ENCODE measurements at regions not wholly inside any gene's neighbourhood (a gene's known extent, or its start where the extent isn't known, plus 50 kb on each side); places are given as distances from the start of the nearest gene placed in this dataset.

DNA sequence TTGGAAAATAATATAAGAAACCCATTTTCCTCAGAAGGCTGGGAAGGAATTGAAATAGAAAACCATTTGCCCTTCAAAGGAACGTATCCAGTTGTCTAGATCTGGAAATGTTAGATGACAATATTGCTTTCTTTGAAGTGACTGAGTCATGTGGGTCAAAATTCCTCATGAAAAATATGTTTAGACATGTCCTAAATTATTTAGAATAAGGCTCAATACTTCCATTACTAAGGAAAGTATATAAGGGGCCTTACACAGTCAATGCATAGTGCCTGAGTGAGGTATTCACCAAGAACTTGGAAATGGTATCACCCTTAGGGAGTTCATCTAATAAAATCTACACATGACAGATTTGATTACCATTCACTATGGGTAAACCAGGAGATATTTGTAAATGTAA, 619.8 kb upstream of the KCNMB2 start:
- DNase-seq (ENCODE audit: low spot score), result no peak
- no peaks in the 10 kb centered on the region for H3K36me3 Mint-ChIP-seq

DNA sequence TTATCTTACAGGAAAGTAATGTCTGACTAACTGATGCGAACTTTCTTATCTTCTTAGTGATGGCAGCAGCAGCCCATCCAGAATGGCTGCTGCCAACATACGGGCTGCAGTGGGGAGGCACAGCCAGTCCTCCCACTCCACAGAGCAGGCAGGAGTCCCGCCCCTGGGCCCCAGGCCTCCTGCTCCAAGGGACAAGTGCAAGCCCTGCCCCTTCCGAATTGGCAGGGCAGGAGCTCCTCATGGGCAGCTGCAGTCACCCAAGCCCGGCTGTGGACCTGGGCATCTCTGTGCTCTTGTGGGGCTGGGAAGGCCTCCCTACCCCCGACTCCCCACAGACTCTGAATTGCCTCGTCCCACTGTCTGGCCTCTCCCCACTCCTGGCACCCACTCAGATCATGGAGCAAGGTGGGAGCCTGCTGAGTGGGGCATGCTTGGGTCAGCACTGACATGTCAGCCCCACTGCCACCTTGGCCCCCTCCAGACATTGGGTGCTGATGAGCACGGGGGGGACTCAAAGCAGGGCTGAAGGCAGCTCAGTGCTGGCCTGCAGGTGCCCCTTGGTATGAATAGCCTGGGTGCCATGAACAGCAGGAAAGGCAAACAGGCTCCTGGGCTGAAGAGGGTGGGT, 618.9 kb upstream of the KCNMB2 start:
- H3K27me3 Mint-ChIP-seq (ENCODE audit: low read depth), result no peaks in the 10 kb centered on the region
- no peak overlapping the region for H3K27ac Mint-ChIP-seq
- ChIA-PET CTCF (no interaction called here), POLR2A (no interaction called here)
- H3K4me1 Mint-ChIP-seq, result peaks cover 10% of the 10 kb centered on the region
- no peak for ATAC-seq
- H3K4me3 Mint-ChIP-seq, result no peak overlapping the region
- H3K9me3 Mint-ChIP-seq, result peaks cover 19% of the 10 kb centered on the region
- H3K36me3 Mint-ChIP-seq, result no peaks in the 10 kb centered on the region
- DNase-seq (ENCODE audit: low spot score), result no peak
- TF ChIP-seq EMX1 (CRISPR knock-in tag; IDR thresholded peaks at IDR 0.05) (no peak), FOXK1 (CRISPR knock-in tag; IDR thresholded peaks at IDR 0.05) (no peak), ZNF138 (CRISPR knock-in tag; conservative IDR thresholded peaks at IDR 0.05) (no peak), SMAD4 (CRISPR knock-in tag; IDR thresholded peaks at IDR 0.05) (no peak), ZNF423 (CRISPR knock-in tag; IDR thresholded peaks at IDR 0.05) (no peak), TEAD4 (CRISPR knock-in tag; IDR thresholded peaks at IDR 0.05) (no peak), SOX15 (CRISPR knock-in tag; IDR thresholded peaks at IDR 0.05) (no peak)
- TF ChIP-seq, protein P1, sequence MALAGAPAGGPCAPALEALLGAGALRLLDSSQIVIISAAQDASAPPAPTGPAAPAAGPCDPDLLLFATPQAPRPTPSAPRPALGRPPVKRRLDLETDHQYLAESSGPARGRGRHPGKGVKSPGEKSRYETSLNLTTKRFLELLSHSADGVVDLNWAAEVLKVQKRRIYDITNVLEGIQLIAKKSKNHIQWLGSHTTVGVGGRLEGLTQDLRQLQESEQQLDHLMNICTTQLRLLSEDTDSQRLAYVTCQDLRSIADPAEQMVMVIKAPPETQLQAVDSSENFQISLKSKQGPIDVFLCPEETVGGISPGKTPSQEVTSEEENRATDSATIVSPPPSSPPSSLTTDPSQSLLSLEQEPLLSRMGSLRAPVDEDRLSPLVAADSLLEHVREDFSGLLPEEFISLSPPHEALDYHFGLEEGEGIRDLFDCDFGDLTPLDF (CRISPR knock-in tag; IDR thresholded peaks at IDR 0.05), result no peak
- TF ChIP-seq, protein P2, sequence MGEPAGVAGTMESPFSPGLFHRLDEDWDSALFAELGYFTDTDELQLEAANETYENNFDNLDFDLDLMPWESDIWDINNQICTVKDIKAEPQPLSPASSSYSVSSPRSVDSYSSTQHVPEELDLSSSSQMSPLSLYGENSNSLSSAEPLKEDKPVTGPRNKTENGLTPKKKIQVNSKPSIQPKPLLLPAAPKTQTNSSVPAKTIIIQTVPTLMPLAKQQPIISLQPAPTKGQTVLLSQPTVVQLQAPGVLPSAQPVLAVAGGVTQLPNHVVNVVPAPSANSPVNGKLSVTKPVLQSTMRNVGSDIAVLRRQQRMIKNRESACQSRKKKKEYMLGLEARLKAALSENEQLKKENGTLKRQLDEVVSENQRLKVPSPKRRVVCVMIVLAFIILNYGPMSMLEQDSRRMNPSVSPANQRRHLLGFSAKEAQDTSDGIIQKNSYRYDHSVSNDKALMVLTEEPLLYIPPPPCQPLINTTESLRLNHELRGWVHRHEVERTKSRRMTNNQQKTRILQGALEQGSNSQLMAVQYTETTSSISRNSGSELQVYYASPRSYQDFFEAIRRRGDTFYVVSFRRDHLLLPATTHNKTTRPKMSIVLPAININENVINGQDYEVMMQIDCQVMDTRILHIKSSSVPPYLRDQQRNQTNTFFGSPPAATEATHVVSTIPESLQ (CRISPR knock-in tag; IDR thresholded peaks at IDR 0.05), result no peak
- TF ChIP-seq, protein P3, sequence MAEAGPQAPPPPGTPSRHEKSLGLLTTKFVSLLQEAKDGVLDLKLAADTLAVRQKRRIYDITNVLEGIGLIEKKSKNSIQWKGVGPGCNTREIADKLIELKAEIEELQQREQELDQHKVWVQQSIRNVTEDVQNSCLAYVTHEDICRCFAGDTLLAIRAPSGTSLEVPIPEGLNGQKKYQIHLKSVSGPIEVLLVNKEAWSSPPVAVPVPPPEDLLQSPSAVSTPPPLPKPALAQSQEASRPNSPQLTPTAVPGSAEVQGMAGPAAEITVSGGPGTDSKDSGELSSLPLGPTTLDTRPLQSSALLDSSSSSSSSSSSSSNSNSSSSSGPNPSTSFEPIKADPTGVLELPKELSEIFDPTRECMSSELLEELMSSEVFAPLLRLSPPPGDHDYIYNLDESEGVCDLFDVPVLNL (CRISPR knock-in tag; IDR thresholded peaks at IDR 0.05; ENCODE audit: borderline replicate concordance, low read depth), result no peak
- TF ChIP-seq, protein P4, sequence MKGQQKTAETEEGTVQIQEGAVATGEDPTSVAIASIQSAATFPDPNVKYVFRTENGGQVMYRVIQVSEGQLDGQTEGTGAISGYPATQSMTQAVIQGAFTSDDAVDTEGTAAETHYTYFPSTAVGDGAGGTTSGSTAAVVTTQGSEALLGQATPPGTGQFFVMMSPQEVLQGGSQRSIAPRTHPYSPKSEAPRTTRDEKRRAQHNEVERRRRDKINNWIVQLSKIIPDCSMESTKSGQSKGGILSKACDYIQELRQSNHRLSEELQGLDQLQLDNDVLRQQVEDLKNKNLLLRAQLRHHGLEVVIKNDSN (CRISPR knock-in tag; IDR thresholded peaks at IDR 0.05), result no peak
- TF ChIP-seq, protein P5, sequence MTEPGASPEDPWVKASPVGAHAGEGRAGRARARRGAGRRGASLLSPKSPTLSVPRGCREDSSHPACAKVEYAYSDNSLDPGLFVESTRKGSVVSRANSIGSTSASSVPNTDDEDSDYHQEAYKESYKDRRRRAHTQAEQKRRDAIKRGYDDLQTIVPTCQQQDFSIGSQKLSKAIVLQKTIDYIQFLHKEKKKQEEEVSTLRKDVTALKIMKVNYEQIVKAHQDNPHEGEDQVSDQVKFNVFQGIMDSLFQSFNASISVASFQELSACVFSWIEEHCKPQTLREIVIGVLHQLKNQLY (CRISPR knock-in tag; IDR thresholded peaks at IDR 0.05), result no peak
- TF ChIP-seq, protein P6, sequence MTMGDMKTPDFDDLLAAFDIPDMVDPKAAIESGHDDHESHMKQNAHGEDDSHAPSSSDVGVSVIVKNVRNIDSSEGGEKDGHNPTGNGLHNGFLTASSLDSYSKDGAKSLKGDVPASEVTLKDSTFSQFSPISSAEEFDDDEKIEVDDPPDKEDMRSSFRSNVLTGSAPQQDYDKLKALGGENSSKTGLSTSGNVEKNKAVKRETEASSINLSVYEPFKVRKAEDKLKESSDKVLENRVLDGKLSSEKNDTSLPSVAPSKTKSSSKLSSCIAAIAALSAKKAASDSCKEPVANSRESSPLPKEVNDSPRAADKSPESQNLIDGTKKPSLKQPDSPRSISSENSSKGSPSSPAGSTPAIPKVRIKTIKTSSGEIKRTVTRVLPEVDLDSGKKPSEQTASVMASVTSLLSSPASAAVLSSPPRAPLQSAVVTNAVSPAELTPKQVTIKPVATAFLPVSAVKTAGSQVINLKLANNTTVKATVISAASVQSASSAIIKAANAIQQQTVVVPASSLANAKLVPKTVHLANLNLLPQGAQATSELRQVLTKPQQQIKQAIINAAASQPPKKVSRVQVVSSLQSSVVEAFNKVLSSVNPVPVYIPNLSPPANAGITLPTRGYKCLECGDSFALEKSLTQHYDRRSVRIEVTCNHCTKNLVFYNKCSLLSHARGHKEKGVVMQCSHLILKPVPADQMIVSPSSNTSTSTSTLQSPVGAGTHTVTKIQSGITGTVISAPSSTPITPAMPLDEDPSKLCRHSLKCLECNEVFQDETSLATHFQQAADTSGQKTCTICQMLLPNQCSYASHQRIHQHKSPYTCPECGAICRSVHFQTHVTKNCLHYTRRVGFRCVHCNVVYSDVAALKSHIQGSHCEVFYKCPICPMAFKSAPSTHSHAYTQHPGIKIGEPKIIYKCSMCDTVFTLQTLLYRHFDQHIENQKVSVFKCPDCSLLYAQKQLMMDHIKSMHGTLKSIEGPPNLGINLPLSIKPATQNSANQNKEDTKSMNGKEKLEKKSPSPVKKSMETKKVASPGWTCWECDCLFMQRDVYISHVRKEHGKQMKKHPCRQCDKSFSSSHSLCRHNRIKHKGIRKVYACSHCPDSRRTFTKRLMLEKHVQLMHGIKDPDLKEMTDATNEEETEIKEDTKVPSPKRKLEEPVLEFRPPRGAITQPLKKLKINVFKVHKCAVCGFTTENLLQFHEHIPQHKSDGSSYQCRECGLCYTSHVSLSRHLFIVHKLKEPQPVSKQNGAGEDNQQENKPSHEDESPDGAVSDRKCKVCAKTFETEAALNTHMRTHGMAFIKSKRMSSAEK (CRISPR knock-in tag; IDR thresholded peaks at IDR 0.05; ENCODE audit: borderline replicate concordance), result no peak

More for the DNA sequence above, 619.8 kb upstream of the KCNMB2 start:
- peaks cover 20% of the 10 kb centered on the region for H3K9me3 Mint-ChIP-seq
- TF ChIP-seq ZBTB21 (CRISPR knock-in tag; IDR thresholded peaks at IDR 0.05; ENCODE audit: borderline replicate concordance) (no peak), GABPB1 (CRISPR knock-in tag; IDR thresholded peaks at IDR 0.05) (no peak)
- TF ChIP-seq, protein P7, sequence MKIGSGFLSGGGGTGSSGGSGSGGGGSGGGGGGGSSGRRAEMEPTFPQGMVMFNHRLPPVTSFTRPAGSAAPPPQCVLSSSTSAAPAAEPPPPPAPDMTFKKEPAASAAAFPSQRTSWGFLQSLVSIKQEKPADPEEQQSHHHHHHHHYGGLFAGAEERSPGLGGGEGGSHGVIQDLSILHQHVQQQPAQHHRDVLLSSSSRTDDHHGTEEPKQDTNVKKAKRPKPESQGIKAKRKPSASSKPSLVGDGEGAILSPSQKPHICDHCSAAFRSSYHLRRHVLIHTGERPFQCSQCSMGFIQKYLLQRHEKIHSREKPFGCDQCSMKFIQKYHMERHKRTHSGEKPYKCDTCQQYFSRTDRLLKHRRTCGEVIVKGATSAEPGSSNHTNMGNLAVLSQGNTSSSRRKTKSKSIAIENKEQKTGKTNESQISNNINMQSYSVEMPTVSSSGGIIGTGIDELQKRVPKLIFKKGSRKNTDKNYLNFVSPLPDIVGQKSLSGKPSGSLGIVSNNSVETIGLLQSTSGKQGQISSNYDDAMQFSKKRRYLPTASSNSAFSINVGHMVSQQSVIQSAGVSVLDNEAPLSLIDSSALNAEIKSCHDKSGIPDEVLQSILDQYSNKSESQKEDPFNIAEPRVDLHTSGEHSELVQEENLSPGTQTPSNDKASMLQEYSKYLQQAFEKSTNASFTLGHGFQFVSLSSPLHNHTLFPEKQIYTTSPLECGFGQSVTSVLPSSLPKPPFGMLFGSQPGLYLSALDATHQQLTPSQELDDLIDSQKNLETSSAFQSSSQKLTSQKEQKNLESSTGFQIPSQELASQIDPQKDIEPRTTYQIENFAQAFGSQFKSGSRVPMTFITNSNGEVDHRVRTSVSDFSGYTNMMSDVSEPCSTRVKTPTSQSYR (CRISPR knock-in tag; IDR thresholded peaks at IDR 0.05), result no peak
- TF ChIP-seq, protein P8, sequence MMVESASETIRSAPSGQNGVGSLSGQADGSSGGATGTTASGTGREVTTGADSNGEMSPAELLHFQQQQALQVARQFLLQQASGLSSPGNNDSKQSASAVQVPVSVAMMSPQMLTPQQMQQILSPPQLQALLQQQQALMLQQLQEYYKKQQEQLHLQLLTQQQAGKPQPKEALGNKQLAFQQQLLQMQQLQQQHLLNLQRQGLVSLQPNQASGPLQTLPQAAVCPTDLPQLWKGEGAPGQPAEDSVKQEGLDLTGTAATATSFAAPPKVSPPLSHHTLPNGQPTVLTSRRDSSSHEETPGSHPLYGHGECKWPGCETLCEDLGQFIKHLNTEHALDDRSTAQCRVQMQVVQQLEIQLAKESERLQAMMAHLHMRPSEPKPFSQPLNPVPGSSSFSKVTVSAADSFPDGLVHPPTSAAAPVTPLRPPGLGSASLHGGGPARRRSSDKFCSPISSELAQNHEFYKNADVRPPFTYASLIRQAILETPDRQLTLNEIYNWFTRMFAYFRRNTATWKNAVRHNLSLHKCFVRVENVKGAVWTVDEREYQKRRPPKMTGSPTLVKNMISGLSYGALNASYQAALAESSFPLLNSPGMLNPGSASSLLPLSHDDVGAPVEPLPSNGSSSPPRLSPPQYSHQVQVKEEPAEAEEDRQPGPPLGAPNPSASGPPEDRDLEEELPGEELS (CRISPR knock-in tag; IDR thresholded peaks at IDR 0.05), result no peak
- no peak overlapping the region for H3K27ac Mint-ChIP-seq
- H3K27me3 Mint-ChIP-seq (ENCODE audit: low read depth), result no peaks in the 10 kb centered on the region
- no peak for ATAC-seq
- POLR2A ChIA-PET, result no interaction called here
- peaks cover 10% of the 10 kb centered on the region for H3K4me1 Mint-ChIP-seq
- CTCF ChIA-PET, result no interaction called here
- no peak overlapping the region for H3K4me3 Mint-ChIP-seq
